ENCODE measurements at regions not wholly inside any gene's neighbourhood (a gene's known extent, or its start where the extent isn't known, plus 50 kb on each side); places are given as distances from the start of the nearest gene placed in this dataset.

- no peak for DNase-seq
Observed at GRCh38 chr13:73607489-73608156, 526.6 kb downstream of the KLF12 start.

- DNase-seq = no peak
Observed at GRCh38 chr13:73603646-73604045, 530.6 kb downstream of the KLF12 start.

- no peak for DNase-seq
Observed at GRCh38 chr13:73602295-73602694, 531.9 kb downstream of the KLF12 start.

GRCh38 chr13:73601708-73602107 lies 532.5 kb downstream of the KLF12 start:
- DNase-seq = no peak

GRCh38 chr13:73599232-73600128 lies 534.7 kb downstream of the KLF12 start:
- no peak for DNase-seq

GRCh38 chr13:73598020-73598712 lies 536.0 kb downstream of the KLF12 start:
- DNase-seq = no peak

- DNase-seq = no peak
Observed at GRCh38 chr13:73596382-73596781, 537.6 kb downstream of the KLF5 start.

GRCh38 chr13:73593199-73593765 lies 534.5 kb downstream of the KLF5 start:
- DNase-seq = no peak

GRCh38 chr13:73591861-73592260 lies 533.1 kb downstream of the KLF5 start:
- DNase-seq = no peak

- DNase-seq = no peak
Observed at GRCh38 chr13:73590795-73591194, 532.0 kb downstream of the KLF5 start.

- no peak for DNase-seq
Observed at GRCh38 chr13:73585236-73585635, 526.4 kb downstream of the KLF5 start.

GRCh38 chr13:73583331-73583730 lies 524.5 kb downstream of the KLF5 start:
- DNase-seq = no peak

- no peak for DNase-seq
Observed at GRCh38 chr13:73580513-73581267, 521.9 kb downstream of the KLF5 start.

- DNase-seq = no peak
Observed at GRCh38 chr13:73579574-73580274, 520.9 kb downstream of the KLF5 start.

- DNase-seq = no peak
Observed at GRCh38 chr13:73578251-73578875, 519.6 kb downstream of the KLF5 start.

GRCh38 chr13:73576291-73576690 lies 517.5 kb downstream of the KLF5 start:
- no peak for DNase-seq

- no peak for DNase-seq
Observed at GRCh38 chr13:73572824-73573223, 514.0 kb downstream of the KLF5 start.

- no peak for DNase-seq
Observed at GRCh38 chr13:73571376-73571775, 512.6 kb downstream of the KLF5 start.

GRCh38 chr13:73556902-73557301 lies 498.1 kb downstream of the KLF5 start:
- DNase-seq = no peak

GRCh38 chr13:73556128-73556527 lies 497.3 kb downstream of the KLF5 start:
- DNase-seq = no peak

GRCh38 chr13:73551736-73552135 lies 492.9 kb downstream of the KLF5 start:
- DNase-seq = no peak
